GM19035 (cell line): ENCODE measurements at regions not wholly inside any gene's neighbourhood (a gene's known extent, or its start where the extent isn't known, plus 50 kb on each side); places are given as distances from the start of the nearest gene placed in this dataset.
A peak's percentile ranks its signal among the peaks of the same experiment; 100 is the strongest.

Experiments
- ATAC-seq: cut with Tn5 transposase; IDR thresholded peaks from one replicate; pipeline ENCODE4 v1.9.1; 2021; ENCODE audit not compliant: unreplicated experiment

DNA sequence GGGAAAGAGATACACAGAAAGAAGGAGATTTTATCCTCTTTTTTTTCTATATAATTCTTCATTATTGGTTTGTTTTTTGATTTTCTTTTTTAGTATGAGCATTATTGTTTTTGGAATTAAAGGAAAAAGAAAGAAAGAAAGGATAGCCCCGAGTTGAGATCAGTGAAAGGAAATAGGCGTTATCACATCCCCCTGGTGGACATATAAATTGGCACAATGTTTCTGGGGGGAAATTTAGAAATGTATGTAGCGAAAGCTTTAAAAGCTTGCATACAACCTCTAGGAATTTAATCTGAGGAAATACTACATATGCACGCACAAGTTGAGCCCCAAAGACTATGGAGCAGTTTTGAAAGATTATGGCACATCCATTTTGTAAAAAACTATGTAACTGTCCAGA, 226.3 kb upstream of the LDB2 start:
- ATAC-seq, result no peak

DNA sequence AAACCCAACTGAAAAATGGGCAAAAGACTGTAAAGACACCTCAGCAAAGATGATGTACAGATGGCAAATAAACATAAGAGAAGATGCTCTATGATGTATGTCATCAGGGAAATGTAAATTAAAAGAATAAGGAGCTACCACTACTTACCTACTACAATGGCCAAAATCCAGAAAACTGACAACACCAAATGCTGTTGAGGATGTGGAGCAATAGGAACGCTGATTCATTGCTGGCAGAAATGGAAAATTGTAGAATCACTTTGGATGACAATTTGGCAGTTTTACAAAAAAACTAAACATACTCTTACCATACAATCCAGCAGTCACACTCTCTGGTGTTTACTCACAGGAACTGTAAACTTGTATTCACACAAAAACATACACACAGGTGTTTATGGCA, 222.3 kb upstream of the LDB2 start:
- no peak for ATAC-seq

DNA sequence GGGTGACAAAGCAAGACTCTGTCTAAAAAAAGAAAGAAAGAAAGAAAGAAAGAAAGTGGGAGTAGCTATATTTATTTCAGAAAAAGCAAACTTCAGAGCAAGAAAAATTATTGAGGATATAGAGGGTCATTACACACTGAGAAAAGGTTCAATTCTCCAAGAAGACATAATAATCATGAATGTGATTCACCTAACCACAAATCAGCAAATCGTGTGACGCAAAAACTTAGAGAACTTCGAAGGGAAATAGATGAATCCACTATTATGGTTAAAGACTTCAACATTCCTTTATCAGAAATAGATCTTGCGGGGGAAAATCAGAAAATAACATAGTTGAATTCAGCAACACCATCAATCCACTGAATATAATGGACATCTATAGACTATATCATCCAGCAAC, 219.3 kb upstream of the LDB2 start:
- no peak for ATAC-seq

DNA sequence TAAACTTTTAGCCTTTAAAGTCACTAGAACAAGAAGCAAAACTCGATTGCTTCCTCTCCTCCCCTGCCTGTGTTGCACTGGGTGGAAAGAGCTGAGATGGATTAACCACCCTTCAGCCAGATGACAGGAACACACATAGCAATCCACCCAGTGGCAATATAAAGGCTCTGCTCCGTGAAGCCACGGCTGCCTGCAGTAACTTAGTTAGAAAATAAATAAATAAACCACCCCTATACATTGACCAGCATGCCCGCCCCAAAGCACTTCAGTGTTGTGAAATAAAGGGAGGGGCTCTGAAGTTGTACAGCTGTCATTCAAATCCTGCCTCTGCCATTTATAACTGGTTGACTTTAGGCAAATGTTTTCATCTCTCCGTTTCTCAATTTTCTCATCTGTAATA, 217.1 kb upstream of the LDB2 start:
- ATAC-seq, result no peak

DNA sequence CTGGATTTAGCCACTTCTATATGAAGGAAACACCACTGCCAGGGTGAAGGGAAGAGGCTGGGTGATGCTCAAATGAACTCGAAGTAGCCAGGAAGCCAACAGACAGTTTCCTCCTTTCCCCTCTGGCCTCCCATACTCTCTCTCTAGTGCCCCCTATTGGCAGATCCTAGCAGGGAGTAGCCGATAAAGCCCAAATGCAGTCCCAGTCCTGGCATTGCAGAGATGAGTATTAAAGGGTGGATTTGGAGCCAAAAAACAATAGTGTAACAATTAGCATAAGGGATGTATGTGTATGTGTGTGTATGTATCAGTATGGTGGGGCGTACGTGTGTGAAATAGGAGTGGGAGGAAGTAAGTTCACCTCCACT, 213.8 kb upstream of the LDB2 start:
- ATAC-seq, result no peak

DNA sequence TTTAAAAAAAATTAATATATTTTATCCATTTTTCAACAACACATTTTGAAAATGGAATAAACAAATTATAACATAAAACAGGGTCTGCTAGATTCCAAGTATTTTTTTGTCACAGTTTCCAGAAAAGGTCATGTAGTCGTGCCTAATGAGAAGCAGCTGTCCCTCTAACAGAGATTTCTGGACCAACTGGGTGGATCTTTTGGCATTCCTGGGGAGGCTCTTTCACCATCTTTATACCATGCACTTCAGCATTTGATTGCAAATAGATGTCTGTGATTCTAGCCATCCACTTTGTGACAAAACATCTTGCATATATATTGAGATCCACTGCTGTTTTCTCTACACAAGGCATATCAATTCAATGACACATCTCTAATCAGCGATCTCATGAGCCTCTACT, 210.7 kb upstream of the LDB2 start:
- no peak for ATAC-seq

DNA sequence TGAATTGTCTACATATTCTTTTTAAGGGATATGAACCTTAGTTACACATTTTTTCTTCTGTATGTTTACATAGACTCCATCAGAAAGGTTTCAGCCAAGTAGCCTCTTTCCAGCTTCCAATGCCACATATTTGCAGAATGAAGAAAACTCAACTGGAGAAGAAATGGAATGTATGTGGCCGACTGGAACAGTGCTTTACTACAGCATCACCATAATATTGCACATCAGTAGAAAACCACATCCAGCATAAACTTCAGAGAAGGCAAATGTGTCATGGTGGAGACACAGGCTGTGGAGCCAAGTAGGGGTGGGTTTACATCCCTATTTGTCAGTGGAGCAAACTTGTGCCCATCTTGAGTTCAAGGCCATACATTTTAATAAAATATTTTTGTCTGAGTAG, 204.8 kb upstream of the LDB2 start:
- ATAC-seq, result no peak

DNA sequence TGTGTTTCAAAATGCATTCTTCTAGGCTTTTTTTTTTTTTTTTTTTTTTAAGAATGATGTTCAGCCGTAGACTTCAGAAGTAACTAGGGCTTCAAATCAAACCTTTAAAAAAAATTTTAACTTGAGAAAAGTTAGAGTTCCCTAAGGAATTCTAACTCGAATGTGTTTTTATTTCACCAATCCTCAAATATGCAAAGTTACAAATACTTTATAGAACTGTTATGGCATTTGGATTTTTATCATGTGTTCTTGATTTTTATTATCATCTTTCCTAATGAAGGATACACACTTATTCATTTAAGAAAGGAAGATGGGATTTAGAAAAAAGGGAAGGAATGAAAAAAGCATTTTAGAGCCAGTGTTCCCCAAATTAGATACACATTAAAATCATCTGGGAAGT, 200.6 kb upstream of the LDB2 start:
- ATAC-seq, result no peak

DNA sequence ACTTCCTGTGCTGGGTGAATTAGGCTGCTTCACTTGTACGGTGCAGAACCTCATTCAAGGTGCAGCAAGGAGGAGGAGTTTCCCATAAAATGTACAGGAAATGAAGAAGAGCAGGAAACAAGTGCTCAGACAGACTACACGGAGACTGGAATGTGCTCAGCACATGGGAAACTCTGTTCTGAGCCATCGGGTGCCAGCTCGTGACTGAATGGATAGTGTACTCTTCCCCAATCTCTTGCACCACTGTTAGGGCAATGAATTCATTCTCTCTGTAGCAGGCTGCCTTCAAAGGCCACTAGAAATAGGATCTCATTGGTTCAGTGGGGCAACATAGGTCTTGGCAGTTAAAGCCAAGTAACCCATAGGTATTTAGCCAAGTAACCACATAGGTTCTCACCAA, 200.0 kb upstream of the LDB2 start:
- ATAC-seq, result no peak

DNA sequence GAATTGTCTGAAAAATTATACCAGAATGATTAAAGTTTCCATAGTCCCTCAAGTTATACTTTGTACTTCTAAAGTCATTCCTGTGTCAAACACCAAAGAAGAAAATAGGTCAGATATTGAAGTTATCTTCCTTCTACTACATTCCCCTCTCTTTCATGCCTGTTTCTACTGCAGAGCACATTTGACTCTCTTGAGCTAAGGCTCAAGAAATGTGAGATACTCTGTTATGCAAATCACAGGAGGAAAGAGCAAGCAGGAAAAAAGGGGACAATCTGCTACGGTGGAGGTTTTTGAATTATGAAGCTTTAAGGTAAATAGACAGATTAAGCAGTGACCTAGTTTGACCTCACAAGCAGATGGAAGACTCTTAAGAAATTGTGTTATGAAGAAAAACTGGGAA, 198.9 kb upstream of the LDB2 start:
- no peak for ATAC-seq

DNA sequence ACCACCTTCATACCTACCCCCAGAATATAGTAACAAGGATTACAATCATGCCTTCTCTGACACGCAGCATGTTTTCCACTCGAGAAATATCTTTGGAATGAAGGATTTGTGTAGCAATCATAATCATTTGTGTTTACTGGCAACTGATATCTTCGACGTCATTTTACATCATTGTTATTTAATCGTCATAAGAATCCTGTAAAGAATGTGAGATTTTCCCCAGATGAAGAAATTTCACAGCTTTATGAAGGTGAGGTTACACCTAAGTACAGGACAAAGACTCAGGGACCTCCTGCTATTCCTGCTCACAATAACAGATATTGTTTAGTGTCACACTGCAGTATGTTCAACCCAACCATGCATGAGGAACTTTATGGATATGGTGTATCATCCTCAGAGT, 198.2 kb upstream of the LDB2 start:
- ATAC-seq, result no peak

DNA sequence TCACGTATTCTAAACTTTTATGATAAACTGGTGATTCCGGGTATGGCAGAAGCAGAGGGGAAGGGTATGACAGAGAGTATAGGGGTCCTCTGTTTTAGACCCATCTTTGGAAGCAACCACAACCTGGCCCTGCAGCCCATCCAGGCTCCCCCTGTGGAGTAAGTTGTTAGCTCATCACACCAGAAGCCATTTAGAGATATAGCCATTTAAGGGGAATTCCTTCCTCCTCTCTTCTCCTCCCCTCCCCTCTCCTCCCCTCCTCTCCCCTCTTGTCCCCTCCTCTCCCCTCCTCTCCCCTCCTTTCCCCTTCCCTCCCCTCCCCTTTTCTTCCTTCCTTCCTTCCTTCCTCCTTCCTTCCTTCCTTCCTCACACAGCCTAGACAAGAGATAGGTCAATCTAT, 197.3 kb upstream of the LDB2 start:
- no peak for ATAC-seq

DNA sequence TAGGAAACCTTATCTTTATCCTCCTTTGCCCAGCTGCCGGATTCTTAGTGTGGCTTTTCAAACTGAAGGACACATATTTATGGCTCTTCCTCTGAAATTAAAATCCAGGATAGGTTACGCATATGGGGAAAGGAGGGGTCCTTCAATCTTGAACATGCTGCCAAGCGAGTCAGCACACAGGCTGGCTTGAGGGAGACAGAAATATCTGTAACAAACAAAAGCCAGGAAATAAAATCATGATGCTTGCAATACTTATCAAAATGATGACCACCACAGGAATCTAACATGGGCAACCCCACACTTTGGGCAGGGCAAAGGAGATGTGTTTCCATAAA, 196.4 kb upstream of the LDB2 start:
- ATAC-seq, result no peak

DNA sequence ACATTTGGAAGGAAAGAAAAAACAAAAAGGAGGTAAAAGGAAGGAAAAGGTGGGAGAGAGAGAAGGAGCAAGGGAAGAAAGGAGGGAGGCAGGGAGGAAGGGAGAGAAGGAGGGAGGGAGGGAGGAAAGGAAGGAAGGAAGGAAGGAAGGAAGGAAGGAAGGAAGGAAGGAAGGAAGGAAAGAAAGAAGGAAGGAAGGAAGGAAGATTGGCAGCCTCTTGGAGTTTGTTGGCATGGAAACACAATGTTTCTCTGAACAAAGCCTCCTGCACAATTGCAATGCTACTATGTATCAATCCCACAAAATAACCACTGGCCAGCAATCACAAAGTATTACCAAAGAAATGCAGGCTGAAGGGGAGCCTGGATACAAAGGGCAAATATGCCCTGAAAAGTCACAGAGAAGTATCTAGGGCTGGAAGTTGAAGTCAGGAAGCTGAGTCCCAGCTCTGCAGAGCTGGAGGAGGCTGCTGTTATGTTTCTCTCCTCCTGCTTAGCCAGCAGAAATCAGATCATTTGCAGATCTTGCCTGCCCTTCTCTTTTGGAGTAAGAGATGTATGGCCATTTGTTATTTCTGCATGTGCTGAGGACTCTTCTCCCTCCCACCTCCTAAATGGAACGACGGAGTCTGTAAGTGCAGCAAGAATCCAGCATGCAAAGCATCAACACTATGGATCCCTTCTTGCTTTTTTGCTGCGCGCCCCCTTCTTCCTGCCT, 195.9 kb upstream of the LDB2 start:
- ATAC-seq, result no peak

DNA sequence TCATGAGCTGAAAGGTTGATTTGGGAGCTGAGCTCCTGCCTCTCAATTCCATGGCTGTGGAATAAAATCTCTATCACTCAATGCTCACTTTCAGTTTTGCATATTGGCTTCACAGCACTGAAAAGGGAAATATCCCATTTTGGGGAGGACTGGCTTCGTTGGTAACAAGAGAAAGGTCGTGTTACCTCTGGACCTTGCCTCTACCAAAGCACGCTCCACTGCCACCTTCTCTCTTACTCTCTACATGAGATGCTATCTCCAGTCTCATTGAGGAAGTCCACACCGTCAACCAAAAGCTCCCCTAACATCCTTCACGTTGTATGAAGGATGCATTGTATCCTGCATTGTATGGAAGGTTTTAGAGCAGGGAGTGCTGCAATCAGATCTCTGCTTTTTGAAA, 195.0 kb upstream of the LDB2 start:
- ATAC-seq, result peak; percentile 19

DNA sequence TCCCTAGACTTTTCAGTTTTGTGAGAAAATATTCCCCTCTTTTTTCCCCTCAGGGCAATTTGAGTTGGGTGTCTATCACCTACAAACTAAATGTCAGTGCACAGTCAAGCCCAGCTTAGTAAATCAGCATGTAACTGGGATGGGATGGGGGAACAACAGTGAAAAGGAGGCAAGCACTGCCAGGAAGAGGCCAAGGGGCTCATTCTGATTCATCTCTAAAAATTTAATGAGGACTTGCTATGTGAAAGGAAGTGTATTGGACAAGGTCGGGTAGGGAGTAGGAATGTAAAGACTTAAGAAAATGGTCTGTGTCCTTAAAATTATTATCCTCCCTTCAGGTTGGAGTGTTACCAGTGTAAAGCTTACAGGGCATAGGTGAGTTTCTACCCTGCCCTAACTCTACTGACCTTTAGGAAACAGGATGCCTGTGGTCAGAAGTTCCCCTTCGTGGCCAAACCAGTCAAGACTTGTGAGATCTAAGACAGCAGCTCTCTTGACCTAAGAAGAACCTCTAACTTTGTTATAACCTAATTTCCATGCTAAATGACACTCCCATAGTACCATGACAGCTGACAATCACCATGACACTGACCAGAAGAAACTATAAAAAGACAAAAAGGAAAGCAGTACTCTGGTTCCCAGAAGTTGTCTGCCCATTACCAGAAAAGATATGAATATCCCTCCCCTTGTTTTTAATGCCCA, 194.4 kb upstream of the LDB2 start:
- ATAC-seq, result peak; percentile 93

DNA sequence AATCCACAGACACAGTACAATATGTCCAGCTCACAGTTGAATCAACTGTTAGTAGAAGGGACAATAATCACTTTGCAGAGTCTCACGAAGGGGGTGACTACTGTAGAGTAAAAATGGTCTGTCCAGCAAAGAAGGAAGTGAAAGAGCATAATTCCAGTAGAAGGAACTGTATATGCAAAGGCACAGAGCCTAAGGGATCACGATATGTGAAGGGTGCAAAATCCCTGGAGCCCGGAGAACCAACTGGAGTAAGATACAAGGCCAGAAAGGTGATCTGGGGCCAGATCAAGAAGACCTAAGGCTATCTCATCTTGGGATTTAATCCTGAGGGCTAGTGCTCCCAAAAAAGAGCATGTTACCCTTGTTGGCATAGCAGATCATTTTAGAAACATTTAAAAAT, 192.7 kb upstream of the LDB2 start:
- no peak for ATAC-seq

DNA sequence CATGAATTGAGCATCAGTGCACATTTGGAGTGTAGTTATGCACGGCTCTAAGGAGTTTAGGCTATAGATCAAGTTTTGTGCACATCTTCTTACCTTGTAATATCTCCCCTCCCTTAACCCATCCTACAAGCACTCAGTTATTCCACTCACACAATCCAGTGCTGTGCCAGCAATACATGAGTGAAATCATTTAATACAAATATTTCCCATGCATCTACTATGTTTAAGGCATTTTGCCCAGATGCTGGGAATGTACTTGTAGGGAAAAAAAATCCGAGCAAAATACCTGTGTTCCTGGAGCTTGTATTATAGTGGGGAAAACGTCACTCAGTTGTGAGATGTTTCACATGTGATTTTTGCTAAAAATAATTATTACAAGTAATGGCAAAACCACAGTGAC, 191.6 kb upstream of the LDB2 start:
- ATAC-seq, result no peak

DNA sequence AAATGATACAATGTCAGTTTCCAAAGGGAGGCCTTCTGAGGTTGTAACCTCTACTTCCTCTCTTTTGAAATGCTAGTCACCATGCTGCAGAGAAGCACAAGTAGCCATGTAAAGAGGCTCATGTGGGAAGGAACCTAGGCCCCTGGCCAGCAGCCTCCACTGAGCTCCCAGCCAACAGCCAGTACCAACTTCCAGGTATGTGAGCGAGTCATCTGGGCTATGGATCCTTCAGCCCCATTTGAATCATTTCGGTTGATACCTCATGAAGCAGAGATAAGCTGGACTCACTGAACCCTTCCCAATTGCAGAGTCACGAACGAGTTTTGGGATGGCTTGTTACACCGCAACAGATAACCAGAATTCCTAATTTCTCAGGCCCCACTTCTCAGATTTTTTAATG, 187.0 kb upstream of the LDB2 start:
- ATAC-seq, result no peak

DNA sequence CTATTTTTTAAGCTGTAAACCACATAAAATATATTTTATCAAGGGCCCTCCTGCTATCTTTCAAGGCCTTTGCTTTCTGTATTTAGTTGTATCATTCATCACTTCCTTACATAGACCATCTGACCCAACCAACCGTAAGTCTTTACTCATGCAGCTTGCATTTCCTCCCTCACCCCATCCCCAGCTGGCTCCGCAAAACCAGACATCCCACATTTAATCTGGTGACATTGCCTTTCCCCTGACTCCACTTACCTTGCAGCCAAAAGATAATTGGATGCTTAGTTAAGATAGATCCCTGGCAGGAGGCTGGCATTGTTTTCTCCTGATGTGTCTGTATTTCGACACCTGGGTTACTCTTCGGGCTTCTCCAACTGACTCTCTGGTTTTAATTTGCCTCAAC, 183.7 kb upstream of the LDB2 start:
- no peak for ATAC-seq

DNA sequence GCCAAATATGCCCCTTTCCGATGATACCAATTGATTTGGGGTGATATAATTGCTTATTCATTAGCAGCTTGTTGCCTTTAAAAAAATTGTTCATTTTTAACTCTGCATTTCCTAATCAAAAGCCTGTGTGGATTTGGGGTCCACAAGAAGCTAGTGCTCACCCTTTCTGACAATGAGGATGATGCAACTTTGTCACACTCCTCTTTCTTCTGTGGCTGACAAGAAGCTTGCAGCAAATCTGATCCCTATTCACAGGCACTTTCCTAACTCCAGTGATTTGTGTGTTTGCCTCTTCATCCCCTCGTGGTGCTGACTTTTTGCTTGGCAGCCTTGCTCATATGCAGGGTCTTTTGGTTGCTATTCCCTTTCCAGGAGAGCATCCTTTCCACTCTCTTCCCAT, 182.7 kb upstream of the LDB2 start:
- no peak for ATAC-seq

DNA sequence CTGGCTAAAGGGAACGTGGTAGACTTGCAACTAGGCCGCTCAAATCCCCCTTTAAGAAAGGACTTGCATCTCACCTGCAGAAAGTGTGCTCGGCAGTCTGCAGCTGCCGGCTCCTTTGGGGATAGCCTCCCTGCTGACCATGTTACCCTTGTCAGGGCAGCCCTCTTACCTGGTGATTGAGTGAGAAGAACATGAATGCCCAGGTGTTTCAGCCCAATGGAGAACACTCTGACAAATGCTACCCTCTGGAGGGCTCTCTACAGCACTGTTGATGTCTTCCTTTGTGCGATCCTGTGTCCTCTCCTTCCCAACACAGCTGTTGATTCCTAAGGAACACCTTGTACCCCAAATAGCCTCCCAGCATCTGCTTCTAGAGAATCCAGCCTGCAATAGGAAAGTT, 178.7 kb upstream of the LDB2 start:
- no peak for ATAC-seq

DNA sequence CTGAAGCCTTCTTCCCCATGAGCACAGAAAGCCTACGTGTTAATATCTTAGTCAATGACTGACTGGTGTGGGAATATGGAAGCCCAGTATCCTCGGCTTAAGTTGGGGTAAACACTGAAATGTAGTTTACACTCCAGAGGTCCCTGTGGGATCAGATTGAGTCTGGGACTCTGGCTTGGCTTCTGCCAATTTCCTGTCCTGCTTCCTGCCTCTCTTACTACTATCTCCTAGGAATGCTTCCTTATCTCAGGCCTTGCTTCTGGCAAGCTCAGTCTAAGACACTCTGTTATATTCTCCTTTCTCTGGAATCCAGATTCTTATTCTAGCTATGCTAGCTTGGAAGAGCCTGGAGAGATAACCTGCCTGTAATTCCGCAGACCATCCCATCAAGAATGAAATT, 174.0 kb upstream of the LDB2 start:
- ATAC-seq, result no peak
